ENCODE measurements at regions not wholly inside any gene's neighbourhood (a gene's known extent, or its start where the extent isn't known, plus 50 kb on each side); places are given as distances from the start of the nearest gene placed in this dataset.

GRCh38 chr1:68378296-68379084 is 71.3 kb downstream of the RPE65 start:
- DNase-seq: no peak
- Histone ChIP-seq H3K4me1 (no peaks in the 10 kb centered on the region), H3K27me3 (no peaks in the 10 kb centered on the region), H3K9me3 (no peaks in the 10 kb centered on the region), H3K4me3 (replicated peaks in 1 of 3) (no peak overlapping the region), H3K36me3 (no peaks in the 10 kb centered on the region), H3K27ac (no peak overlapping the region)
- TF ChIP-seq CTCF (IDR thresholded peaks at IDR 0.05): no peak
- TF ChIP-seq POLR2A (IDR thresholded peaks at IDR 0.05): no peak
- intact Hi-C loops (cut with DNase I): no loop called here
- WGBS, 2 donors: 74 to 75% methylated on average over 2 of the region's 2 CpGs

GRCh38 chr1:68377098-68377497 is 72.7 kb downstream of the RPE65 start:
- no peak overlapping the region for H3K27ac ChIP-seq
- H3K36me3 ChIP-seq: no peaks in the 10 kb centered on the region
- no peak overlapping the region for H3K4me3 ChIP-seq (replicated peaks in 1 of 3)
- no peak for TF ChIP-seq CTCF (IDR thresholded peaks at IDR 0.05)
- TF ChIP-seq POLR2A (IDR thresholded peaks at IDR 0.05): no peak
- H3K4me1 ChIP-seq: no peaks in the 10 kb centered on the region
- no peak for DNase-seq
- 90 to 96% methylated on average over 3 of the region's 3 CpGs for WGBS, 2 donors
- intact Hi-C loops (cut with DNase I): no loop called here
- no peaks in the 10 kb centered on the region for H3K27me3 ChIP-seq
- H3K9me3 ChIP-seq: no peaks in the 10 kb centered on the region

GRCh38 chr1:68376441-68376840 is 73.3 kb downstream of the RPE65 start:
- Histone ChIP-seq H3K36me3 (no peaks in the 10 kb centered on the region), H3K27ac (no peak overlapping the region), H3K9me3 (no peaks in the 10 kb centered on the region), H3K27me3 (no peaks in the 10 kb centered on the region), H3K4me3 (replicated peaks in 1 of 3) (no peak overlapping the region), H3K4me1 (no peaks in the 10 kb centered on the region)
- intact Hi-C loops (cut with DNase I): no loop called here
- TF ChIP-seq POLR2A (IDR thresholded peaks at IDR 0.05): no peak
- TF ChIP-seq CTCF (IDR thresholded peaks at IDR 0.05): no peak
- DNase-seq: no peak

- H3K4me3 ChIP-seq (replicated peaks in 1 of 3): no peak overlapping the region
- no peak for DNase-seq
- WGBS, 2 donors: 39 to 48% methylated on average over 1 of the region's 1 CpG
- no peaks in the 10 kb centered on the region for H3K9me3 ChIP-seq
- no peaks in the 10 kb centered on the region for H3K4me1 ChIP-seq
- H3K27ac ChIP-seq: no peak overlapping the region
- H3K36me3 ChIP-seq: no peaks in the 10 kb centered on the region
- no peaks in the 10 kb centered on the region for H3K27me3 ChIP-seq
- intact Hi-C loops (cut with DNase I): no loop called here
- TF ChIP-seq CTCF (IDR thresholded peaks at IDR 0.05) (no peak), POLR2A (IDR thresholded peaks at IDR 0.05) (no peak)
These were observed 73.8 kb downstream of the RPE65 start for GRCh38 chr1:68375919-68376318.

- H3K4me3 ChIP-seq (replicated peaks in 1 of 3): no peak overlapping the region
- H3K27me3 ChIP-seq: no peaks in the 10 kb centered on the region
- intact Hi-C loops (cut with DNase I): no loop called here
- no peaks in the 10 kb centered on the region for H3K4me1 ChIP-seq
- 96 to 98% methylated on average over 18 of the region's 18 CpGs for WGBS, 2 donors
- DNase-seq: no peak
- TF ChIP-seq CTCF (IDR thresholded peaks at IDR 0.05) (no peak), POLR2A (IDR thresholded peaks at IDR 0.05) (no peak)
- no peaks in the 10 kb centered on the region for H3K9me3 ChIP-seq
- no peak overlapping the region for H3K27ac ChIP-seq
- no peaks in the 10 kb centered on the region for H3K36me3 ChIP-seq
These were observed 76.6 kb downstream of the RPE65 start for GRCh38 chr1:68373173-68373572.
